ENCODE measurements at regions not wholly inside any gene's neighbourhood (a gene's known extent, or its start where the extent isn't known, plus 50 kb on each side); places are given as distances from the start of the nearest gene placed in this dataset.

DNA sequence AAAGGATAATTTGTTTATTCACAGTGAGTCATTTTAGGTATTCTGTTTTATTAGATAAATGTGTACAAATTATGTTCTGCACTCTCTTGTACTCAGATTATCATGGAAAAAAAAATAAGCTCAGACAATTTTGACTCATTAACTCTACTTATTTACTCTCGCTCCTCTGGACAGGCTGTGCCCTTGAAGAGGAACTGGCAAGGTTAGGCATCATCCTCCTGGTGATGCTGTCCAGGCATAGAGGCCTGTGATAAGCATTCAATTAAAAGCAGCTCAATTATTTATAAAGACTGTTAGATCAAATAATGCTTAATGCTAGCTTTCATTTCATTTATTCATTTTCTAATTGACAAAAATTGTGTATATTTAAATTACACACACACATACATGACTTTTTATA lies 518.5 kb downstream of the TENT5A start:
- no peak for TF ChIP-seq POLR2A (IDR thresholded peaks at IDR 0.05)
- TF ChIP-seq, protein P1, sequence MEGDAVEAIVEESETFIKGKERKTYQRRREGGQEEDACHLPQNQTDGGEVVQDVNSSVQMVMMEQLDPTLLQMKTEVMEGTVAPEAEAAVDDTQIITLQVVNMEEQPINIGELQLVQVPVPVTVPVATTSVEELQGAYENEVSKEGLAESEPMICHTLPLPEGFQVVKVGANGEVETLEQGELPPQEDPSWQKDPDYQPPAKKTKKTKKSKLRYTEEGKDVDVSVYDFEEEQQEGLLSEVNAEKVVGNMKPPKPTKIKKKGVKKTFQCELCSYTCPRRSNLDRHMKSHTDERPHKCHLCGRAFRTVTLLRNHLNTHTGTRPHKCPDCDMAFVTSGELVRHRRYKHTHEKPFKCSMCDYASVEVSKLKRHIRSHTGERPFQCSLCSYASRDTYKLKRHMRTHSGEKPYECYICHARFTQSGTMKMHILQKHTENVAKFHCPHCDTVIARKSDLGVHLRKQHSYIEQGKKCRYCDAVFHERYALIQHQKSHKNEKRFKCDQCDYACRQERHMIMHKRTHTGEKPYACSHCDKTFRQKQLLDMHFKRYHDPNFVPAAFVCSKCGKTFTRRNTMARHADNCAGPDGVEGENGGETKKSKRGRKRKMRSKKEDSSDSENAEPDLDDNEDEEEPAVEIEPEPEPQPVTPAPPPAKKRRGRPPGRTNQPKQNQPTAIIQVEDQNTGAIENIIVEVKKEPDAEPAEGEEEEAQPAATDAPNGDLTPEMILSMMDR (IDR thresholded peaks at IDR 0.05): no peak

All from lower leg skin (tissue), 3 donors.